GM12891 (cell line): ENCODE measurements at regions not wholly inside any gene's neighbourhood (a gene's known extent, or its start where the extent isn't known, plus 50 kb on each side); places are given as distances from the start of the nearest gene placed in this dataset.

Experiments used
- POLR2A ChIP-seq: IDR thresholded peaks from 2 replicates; pipeline ENCODE4 v1.6.1; 2011; ENCODE audit warnings: low read depth, low read length, control low read depth
- POLR2AphosphoS5 ChIP-seq: IDR thresholded peaks from 2 replicates; pipeline ENCODE4 v1.6.1; 2011; ENCODE audit warnings: low read depth, low read length, control low read depth
- SPI1 ChIP-seq: IDR thresholded peaks from 2 replicates; pipeline ENCODE4 v1.6.1; 2011; ENCODE audit warnings: low read depth, low read length, control low read depth

DNA sequence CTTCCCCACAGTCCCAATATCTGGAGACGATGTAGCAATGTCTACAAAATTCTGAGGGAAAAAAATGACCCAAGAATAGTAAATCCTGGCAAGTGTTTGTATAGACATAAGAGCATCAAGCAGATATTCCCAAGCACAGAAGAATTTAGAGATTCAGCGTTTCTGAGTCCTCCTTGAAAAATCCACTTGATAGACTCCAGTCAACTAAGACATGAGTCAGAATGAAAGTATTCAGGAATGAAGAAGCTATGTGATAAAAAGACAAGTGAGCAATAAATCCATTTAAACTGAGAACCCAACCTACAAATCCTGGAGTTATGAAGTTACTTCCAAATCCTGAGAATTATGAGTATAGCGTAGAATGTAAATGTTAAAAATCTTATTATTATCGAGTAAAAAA lies 86.1 kb upstream of the NPY start:
- no peak for TF ChIP-seq SPI1
- TF ChIP-seq POLR2A, result no peak
- TF ChIP-seq POLR2AphosphoS5, result no peak
